HepG2 (cell line): ENCODE measurements at regions not wholly inside any gene's neighbourhood (a gene's known extent, or its start where the extent isn't known, plus 50 kb on each side); places are given as distances from the start of the nearest gene placed in this dataset.

Experiments used
- ATAC-seq: fragments of 200-7000 bp; cut with Tn5 transposase; 3 replicates; pipeline ENCODE4 v1.9.1; 2020; ENCODE audit warnings: mild to moderate bottlenecking, moderate library complexity
- BruUV-seq: library from RNA; stranded (reverse); fragments of 400-500 nt; replicated peaks from 2 replicates; lab custom pipeline; 2021; lab: Mats Ljungman, UMichigan
- CTCF ChIA-PET: fragments of 300-600 bp; formaldehyde crosslinking; extraction: SDS; loops from one replicate; lab custom pipeline; 2021; ENCODE audit warnings: low total read pairs, inconsistent platforms, low intra/inter-chr PET ratio; lab: Yijun Ruan, JAX
- POLR2A ChIA-PET: fragments of 350-600 bp; sonication (Branson Sonifier 250); formaldehyde crosslinking; loops from one replicate; lab custom pipeline; 2020; ENCODE audit warnings: antibody characterized with exemption, inconsistent platforms; lab: Yijun Ruan, JAX
- DNase-seq: peaks from one replicate; pipeline ENCODE4 v3.0.0-alpha.2; 2015; ENCODE audit warnings: low spot score
- FAIRE-seq: peaks from 3 replicates; lab custom pipeline; 2011; peaks lifted over from hg19 to GRCh38; lab: Jason Lieb, UNC
- H2AFZ ChIP-seq: one replicate; pipeline ENCODE4 v1.6.1; 2011; ENCODE audit warnings: low read length, inconsistent platforms
- H3K27ac ChIP-seq: fragments of 300-600 bp; 3 replicates; pipeline ENCODE4 v1.8.0; 2011; ENCODE audit warnings: mixed run types, mild to moderate bottlenecking, mixed read lengths, low read length, inconsistent platforms; ENCODE audit not compliant: insufficient read depth; ENCODE audit errors: extremely low read length
- H3K27me3 ChIP-seq, 2 experiments: fragments of 200-600 bp in 1 of 2; 2 replicates in 1 of 2; 3 replicates in 1 of 2; pipeline versions ENCODE4 v1.6.0 to v1.8.0; 2011; ENCODE audit warnings: low read length in 2 of 2, mild to moderate bottlenecking in 2 of 2, moderate library complexity in 2 of 2, inconsistent platforms in 1 of 2; ENCODE audit not compliant: insufficient read depth in 2 of 2, control insufficient read depth in 1 of 2
- H3K36me3 ChIP-seq, 2 experiments: fragments of 200-600 bp in 1 of 2; replicated peaks in 1 of 2; 2 replicates in 1 of 2; 3 replicates in 1 of 2; pipeline versions ENCODE4 v1.5.1 to v1.8.0; 2011; ENCODE audit warnings: low read length in 2 of 2, inconsistent platforms in 1 of 2; ENCODE audit not compliant: insufficient read depth in 2 of 2, control insufficient read depth in 1 of 2
- H3K4me1 ChIP-seq: 2 replicates; pipeline ENCODE4 v1.5.1; 2012; ENCODE audit warnings: low read length, inconsistent platforms; ENCODE audit not compliant: insufficient read depth
- H3K4me2 ChIP-seq: 2 replicates; pipeline ENCODE4 v1.6.0; 2011; ENCODE audit warnings: low read depth, low read length, inconsistent platforms
- H3K4me3 ChIP-seq, 3 experiments: fragments of 200-600 bp in 1 of 3; sonication (generic), shearing (Covaris generic) in 1 of 3; replicated peaks in 1 of 3; 2 replicates each; pipeline ENCODE4 v1.5.1; 2011 to 2016; ENCODE audit warnings: low read length in 3 of 3, inconsistent platforms in 2 of 3, low read depth in 2 of 3, mild to moderate bottlenecking in 2 of 3, control low read depth in 1 of 3, mixed read lengths in 1 of 3; ENCODE audit not compliant: insufficient read depth in 1 of 3
- H3K79me2 ChIP-seq: one replicate; pipeline ENCODE4 v1.6.1; 2011; ENCODE audit warnings: low read length, inconsistent platforms; ENCODE audit not compliant: insufficient read depth
- H3K9ac ChIP-seq: 2 replicates; pipeline ENCODE4 v1.6.0; 2011; ENCODE audit warnings: mild to moderate bottlenecking, low read depth, low read length, inconsistent platforms; ENCODE audit not compliant: insufficient read depth
- H3K9me3 ChIP-seq: 2 replicates; pipeline ENCODE4 v1.5.1; 2012; ENCODE audit warnings: mild to moderate bottlenecking, low read length
- H4K20me1 ChIP-seq: 2 replicates; pipeline ENCODE4 v1.6.0; 2011; ENCODE audit warnings: inconsistent platforms, mild to moderate bottlenecking, low read length, moderate library complexity; ENCODE audit not compliant: insufficient read depth
- FOSL2 ChIP-seq: sonication (generic); formaldehyde crosslinking; IDR thresholded peaks from 2 replicates; pipeline ENCODE4 v1.4.0; 2020; ENCODE audit warnings: missing genetic modification reagents
- GATAD1 ChIP-seq: IDR thresholded peaks from 2 replicates; pipeline ENCODE4 v1.6.1; 2016; ENCODE audit warnings: missing genetic modification reagents, missing compliant biosample characterization
- KAT8 ChIP-seq: IDR thresholded peaks from 2 replicates; pipeline ENCODE4 v1.6.1; 2016; ENCODE audit warnings: missing genetic modification reagents, missing compliant biosample characterization
- KDM4B ChIP-seq: sonication (generic); formaldehyde crosslinking; IDR thresholded peaks from 2 replicates; pipeline ENCODE4 v1.4.0; 2020; ENCODE audit warnings: missing genetic modification reagents
- MIXL1 ChIP-seq: IDR thresholded peaks from 2 replicates; pipeline ENCODE4 v1.6.1; 2016
- SIN3A ChIP-seq: IDR thresholded peaks from 2 replicates; pipeline ENCODE4 v1.6.1; 2011; ENCODE audit warnings: low read depth, mild to moderate bottlenecking, control low read depth, low read length, borderline replicate concordance
- SMARCE1 ChIP-seq: fragments of 450-650 bp; IDR thresholded peaks from 2 replicates; pipeline ENCODE4 v1.6.1; 2017; ENCODE audit warnings: borderline replicate concordance
- TCF7 ChIP-seq: sonication (generic); IDR thresholded peaks from 2 replicates; pipeline ENCODE4 v1.6.1; 2016; ENCODE audit warnings: antibody characterized with exemption, low read depth
- ZBTB20 ChIP-seq: sonication (generic); formaldehyde crosslinking; IDR thresholded peaks from 2 replicates; pipeline ENCODE4 v1.8.1; 2023; ENCODE audit warnings: missing genetic modification reagents, low read depth, mild to moderate bottlenecking, borderline replicate concordance
- ZNF180 ChIP-seq: sonication (generic); formaldehyde crosslinking; IDR thresholded peaks from 2 replicates; pipeline ENCODE4 v1.4.0; 2020; ENCODE audit warnings: low read depth, missing genetic modification reagents, borderline replicate concordance
- ZNF24 ChIP-seq: fragments of 450-650 bp; IDR thresholded peaks from 2 replicates; pipeline ENCODE4 v1.6.1; 2017; ENCODE audit warnings: antibody characterized with exemption, mild to moderate bottlenecking
- WGBS: methylation state at CpG from one replicate; pipeline ENCODE4 v1.1.6; 2017; ENCODE audit warnings: low lambda C conversion rate; 5-methylcytosine and 5-hydroxymethylcytosine counted together
- in situ Hi-C: cut with HindIII; loops from 2 replicates; pipeline ENCODE4 v1.10.0; 2017; ENCODE audit warnings: low pct_unique_long_range_greater_than_20kb; ENCODE audit not compliant: extremely low pct_ligation_motif_present
- intact Hi-C: fragments of 100-400 bp; cut with micrococcal nuclease; formaldehyde crosslinking; loops from one replicate; pipeline ENCODE4 v1.10.0; 2022; ENCODE audit not compliant: unreplicated experiment
- TF ChIP-seq, protein P1 (sequence below): sonication (generic); formaldehyde crosslinking; IDR thresholded peaks from 2 replicates; pipeline ENCODE4 v1.4.0; 2020; ENCODE audit warnings: missing genetic modification reagents, mild to moderate bottlenecking, borderline replicate concordance
- TF ChIP-seq, protein P2 (sequence below): IDR thresholded peaks from 2 replicates; pipeline ENCODE4 v1.6.1; 2012; ENCODE audit warnings: inconsistent platforms
- TF ChIP-seq, protein P3 (sequence below): sonication (generic); IDR thresholded peaks from 2 replicates; pipeline ENCODE4 v1.6.1; 2016; ENCODE audit warnings: low read depth, borderline replicate concordance
- TF ChIP-seq, protein P4 (sequence below): sonication (generic); formaldehyde crosslinking; IDR thresholded peaks from 2 replicates; pipeline ENCODE4 v1.5.0; 2020; ENCODE audit warnings: missing genetic modification reagents, mild to moderate bottlenecking, borderline replicate concordance
- TF ChIP-seq, protein P5 (sequence below): IDR thresholded peaks from 2 replicates; pipeline ENCODE4 v1.6.1; 2016
- TF ChIP-seq, protein P6 (sequence below): sonication (generic); formaldehyde crosslinking; IDR thresholded peaks from 2 replicates; pipeline ENCODE4 v1.4.0; 2020; ENCODE audit warnings: low read depth, mild to moderate bottlenecking, missing genetic modification reagents
- TF ChIP-seq, protein P7 (sequence below): sonication (generic); formaldehyde crosslinking; IDR thresholded peaks from 2 replicates; pipeline ENCODE4 v1.4.0; 2020; ENCODE audit warnings: missing genetic modification reagents

DNA sequence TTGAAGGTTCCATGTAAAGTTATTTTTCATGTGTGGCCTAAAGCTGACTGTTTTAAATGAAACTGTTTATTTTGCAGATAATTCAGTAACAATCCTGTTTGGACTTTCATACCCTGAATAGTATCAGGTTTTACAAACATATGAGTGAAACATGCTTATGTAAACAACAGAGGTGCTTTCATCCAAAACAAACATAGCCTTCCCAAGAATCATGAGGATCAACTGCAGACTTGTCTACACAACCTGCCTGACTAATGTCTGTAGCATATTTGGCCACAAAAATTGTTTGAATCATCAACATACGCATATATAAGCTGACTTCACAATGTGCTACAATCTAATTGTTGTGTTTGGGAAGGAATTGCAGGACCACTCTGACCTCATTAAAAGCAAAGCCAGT is 190.4 kb downstream of the DIPK2A start:
- ChIA-PET POLR2A (interaction anchor here (1.3 kb wide), 1 partner anchor 190 kb away, joined by 6 read pairs; the partner anchor contains the start of gene DIPK2A), CTCF (no interaction called here)
- Histone ChIP-seq H3K4me2 (0 out of 2 replicates have a peak overlapping the region, but pooled peaks have one; percentile 8), H3K9ac (no peak overlapping the region), H3K4me1 (peaks cover 26% of the 10 kb centered on the region), H2AFZ (no peak overlapping the region), H3K27me3 (no peaks in the 10 kb centered on the region), H3K27ac (no peak overlapping the region), H3K79me2 (no peaks in the 10 kb centered on the region), H3K36me3 (no peaks in the 10 kb centered on the region), H4K20me1 (no peaks in the 10 kb centered on the region), H3K9me3 (peaks cover 16% of the 10 kb centered on the region; the same call in 1 of the 2 replicates), H3K4me3 (no peak overlapping the region)
- WGBS: 7% methylated on average over 1 of the region's 1 CpG
- FAIRE-seq: peak; percentile 46
- peak; percentile 75 for DNase-seq
- no TSS peak for BruUV-seq
- ATAC-seq: peak; percentile 99
- intact Hi-C loops (loop anchor here (2.0 kb wide), 1 partner anchor 189 kb away; no protein-coding TSS in a partner anchor), in situ Hi-C loops (no loop called here)
- TF ChIP-seq KAT8 (0 out of 2 replicates have a peak, but pooled peaks have one; percentile 35), ZNF180 (CRISPR knock-in tag) (no peak), ZBTB20 (CRISPR knock-in tag) (no peak), FOSL2 (CRISPR knock-in tag) (peak; percentile 68), TCF7 (peak; percentile 59), SMARCE1 (0 out of 2 replicates have a peak, but pooled peaks have one; percentile 74), MIXL1 (CRISPR knock-in tag) (peak; percentile 80), SIN3A (no peak), GATAD1 (CRISPR knock-in tag) (0 out of 2 replicates have a peak, but pooled peaks have one; percentile 27), ZNF24 (peak; percentile 59; the same call in 1 of the 2 replicates), KDM4B (CRISPR knock-in tag) (no peak)
- TF ChIP-seq, protein P1, sequence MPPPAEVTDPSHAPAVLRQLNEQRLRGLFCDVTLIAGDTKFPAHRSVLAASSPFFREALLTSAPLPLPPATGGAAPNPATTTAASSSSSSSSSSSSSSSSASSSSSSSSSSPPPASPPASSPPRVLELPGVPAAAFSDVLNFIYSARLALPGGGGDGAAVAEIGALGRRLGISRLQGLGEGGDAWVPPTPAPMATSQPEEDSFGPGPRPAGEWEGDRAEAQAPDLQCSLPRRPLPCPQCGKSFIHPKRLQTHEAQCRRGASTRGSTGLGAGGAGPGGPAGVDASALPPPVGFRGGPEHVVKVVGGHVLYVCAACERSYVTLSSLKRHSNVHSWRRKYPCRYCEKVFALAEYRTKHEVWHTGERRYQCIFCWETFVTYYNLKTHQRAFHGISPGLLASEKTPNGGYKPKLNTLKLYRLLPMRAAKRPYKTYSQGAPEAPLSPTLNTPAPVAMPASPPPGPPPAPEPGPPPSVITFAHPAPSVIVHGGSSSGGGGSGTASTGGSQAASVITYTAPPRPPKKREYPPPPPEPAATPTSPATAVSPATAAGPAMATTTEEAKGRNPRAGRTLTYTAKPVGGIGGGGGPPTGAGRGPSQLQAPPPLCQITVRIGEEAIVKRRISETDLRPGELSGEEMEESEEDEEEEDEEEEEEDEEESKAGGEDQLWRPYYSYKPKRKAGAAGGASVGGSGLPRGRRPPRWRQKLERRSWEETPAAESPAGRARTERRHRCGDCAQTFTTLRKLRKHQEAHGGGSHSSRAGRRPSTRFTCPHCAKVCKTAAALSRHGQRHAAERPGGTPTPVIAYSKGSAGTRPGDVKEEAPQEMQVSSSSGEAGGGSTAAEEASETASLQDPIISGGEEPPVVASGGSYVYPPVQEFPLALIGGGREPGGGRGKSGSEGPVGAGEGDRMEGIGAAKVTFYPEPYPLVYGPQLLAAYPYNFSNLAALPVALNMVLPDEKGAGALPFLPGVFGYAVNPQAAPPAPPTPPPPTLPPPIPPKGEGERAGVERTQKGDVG: no peak
- TF ChIP-seq, protein P2, sequence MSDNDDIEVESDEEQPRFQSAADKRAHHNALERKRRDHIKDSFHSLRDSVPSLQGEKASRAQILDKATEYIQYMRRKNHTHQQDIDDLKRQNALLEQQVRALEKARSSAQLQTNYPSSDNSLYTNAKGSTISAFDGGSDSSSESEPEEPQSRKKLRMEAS: peak; percentile 30; the same call in 1 of the 2 replicates
- TF ChIP-seq, protein P3, sequence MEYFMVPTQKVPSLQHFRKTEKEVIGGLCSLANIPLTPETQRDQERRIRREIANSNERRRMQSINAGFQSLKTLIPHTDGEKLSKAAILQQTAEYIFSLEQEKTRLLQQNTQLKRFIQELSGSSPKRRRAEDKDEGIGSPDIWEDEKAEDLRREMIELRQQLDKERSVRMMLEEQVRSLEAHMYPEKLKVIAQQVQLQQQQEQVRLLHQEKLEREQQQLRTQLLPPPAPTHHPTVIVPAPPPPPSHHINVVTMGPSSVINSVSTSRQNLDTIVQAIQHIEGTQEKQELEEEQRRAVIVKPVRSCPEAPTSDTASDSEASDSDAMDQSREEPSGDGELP: peak; percentile 77
- TF ChIP-seq, protein P4, sequence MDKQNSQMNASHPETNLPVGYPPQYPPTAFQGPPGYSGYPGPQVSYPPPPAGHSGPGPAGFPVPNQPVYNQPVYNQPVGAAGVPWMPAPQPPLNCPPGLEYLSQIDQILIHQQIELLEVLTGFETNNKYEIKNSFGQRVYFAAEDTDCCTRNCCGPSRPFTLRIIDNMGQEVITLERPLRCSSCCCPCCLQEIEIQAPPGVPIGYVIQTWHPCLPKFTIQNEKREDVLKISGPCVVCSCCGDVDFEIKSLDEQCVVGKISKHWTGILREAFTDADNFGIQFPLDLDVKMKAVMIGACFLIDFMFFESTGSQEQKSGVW: no peak
- TF ChIP-seq, protein P5, sequence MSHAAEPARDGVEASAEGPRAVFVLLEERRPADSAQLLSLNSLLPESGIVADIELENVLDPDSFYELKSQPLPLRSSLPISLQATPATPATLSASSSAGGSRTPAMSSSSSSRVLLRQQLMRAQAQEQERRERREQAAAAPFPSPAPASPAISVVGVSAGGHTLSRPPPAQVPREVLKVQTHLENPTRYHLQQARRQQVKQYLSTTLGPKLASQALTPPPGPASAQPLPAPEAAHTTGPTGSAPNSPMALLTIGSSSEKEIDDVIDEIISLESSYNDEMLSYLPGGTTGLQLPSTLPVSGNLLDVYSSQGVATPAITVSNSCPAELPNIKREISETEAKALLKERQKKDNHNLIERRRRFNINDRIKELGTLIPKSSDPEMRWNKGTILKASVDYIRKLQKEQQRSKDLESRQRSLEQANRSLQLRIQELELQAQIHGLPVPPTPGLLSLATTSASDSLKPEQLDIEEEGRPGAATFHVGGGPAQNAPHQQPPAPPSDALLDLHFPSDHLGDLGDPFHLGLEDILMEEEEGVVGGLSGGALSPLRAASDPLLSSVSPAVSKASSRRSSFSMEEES (CRISPR knock-in tag): peak; percentile 64
- TF ChIP-seq, protein P6, sequence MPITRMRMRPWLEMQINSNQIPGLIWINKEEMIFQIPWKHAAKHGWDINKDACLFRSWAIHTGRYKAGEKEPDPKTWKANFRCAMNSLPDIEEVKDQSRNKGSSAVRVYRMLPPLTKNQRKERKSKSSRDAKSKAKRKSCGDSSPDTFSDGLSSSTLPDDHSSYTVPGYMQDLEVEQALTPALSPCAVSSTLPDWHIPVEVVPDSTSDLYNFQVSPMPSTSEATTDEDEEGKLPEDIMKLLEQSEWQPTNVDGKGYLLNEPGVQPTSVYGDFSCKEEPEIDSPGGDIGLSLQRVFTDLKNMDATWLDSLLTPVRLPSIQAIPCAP (CRISPR knock-in tag): no peak
- TF ChIP-seq, protein P7, sequence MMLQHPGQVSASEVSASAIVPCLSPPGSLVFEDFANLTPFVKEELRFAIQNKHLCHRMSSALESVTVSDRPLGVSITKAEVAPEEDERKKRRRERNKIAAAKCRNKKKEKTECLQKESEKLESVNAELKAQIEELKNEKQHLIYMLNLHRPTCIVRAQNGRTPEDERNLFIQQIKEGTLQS (CRISPR knock-in tag): no peak
